HL-60 (cell line): ENCODE measurements at regions not wholly inside any gene's neighbourhood (a gene's known extent, or its start where the extent isn't known, plus 50 kb on each side); places are given as distances from the start of the nearest gene placed in this dataset.

Source experiments
- GABPA ChIP-seq: IDR thresholded peaks from 2 replicates; pipeline ENCODE4 v1.6.1; 2012; ENCODE audit warnings: low read depth
- POLR2AphosphoS5 ChIP-seq: IDR thresholded peaks from 2 replicates; pipeline ENCODE4 v1.6.1; 2012; ENCODE audit warnings: low read depth
- SPI1 ChIP-seq: IDR thresholded peaks from 2 replicates; pipeline ENCODE4 v1.6.1; 2012; ENCODE audit warnings: low read depth, mild to moderate bottlenecking, borderline replicate concordance
- TF ChIP-seq, protein P1 (sequence below): IDR thresholded peaks from one replicate; pipeline ENCODE4 v1.5.1; 2011; ENCODE audit warnings: low read length, control low read depth, inconsistent platforms; ENCODE audit not compliant: insufficient read depth

DNA sequence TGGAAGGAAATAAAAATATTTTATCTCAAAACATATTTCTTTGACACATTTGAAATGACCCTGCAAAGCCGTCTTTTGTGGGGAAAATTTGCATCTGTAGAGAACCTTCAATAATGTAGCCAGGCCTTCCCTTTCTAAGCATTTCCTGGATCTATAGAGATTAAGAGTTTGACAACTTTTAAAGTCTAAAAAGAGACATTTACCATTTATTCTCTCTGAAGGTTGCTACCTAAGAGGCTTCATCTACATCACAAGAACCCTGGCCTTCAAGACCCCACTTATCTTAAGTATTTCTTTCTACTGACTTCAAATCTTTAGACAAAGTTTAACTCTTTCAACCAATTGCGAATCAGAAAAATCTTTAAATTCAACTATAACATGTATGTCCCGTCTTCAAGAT lies 1639.8 kb downstream of the RPA4 start:
- TF ChIP-seq, protein P1, sequence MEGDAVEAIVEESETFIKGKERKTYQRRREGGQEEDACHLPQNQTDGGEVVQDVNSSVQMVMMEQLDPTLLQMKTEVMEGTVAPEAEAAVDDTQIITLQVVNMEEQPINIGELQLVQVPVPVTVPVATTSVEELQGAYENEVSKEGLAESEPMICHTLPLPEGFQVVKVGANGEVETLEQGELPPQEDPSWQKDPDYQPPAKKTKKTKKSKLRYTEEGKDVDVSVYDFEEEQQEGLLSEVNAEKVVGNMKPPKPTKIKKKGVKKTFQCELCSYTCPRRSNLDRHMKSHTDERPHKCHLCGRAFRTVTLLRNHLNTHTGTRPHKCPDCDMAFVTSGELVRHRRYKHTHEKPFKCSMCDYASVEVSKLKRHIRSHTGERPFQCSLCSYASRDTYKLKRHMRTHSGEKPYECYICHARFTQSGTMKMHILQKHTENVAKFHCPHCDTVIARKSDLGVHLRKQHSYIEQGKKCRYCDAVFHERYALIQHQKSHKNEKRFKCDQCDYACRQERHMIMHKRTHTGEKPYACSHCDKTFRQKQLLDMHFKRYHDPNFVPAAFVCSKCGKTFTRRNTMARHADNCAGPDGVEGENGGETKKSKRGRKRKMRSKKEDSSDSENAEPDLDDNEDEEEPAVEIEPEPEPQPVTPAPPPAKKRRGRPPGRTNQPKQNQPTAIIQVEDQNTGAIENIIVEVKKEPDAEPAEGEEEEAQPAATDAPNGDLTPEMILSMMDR: no peak
- TF ChIP-seq POLR2AphosphoS5: no peak
- no peak for TF ChIP-seq GABPA
- TF ChIP-seq SPI1: no peak
